GM18867 (cell line): ENCODE measurements at regions not wholly inside any gene's neighbourhood (a gene's known extent, or its start where the extent isn't known, plus 50 kb on each side); places are given as distances from the start of the nearest gene placed in this dataset.
"Not testable (repeated sequence)": the region's sequence is repeated elsewhere in the genome, so short reads cannot be mapped to it uniquely, and the experiment has no call there.

Source experiments
- ATAC-seq: cut with Tn5 transposase; IDR thresholded peaks from one replicate; pipeline ENCODE4 v1.9.1; 2021; ENCODE audit warnings: mild to moderate bottlenecking, moderate library complexity; ENCODE audit not compliant: unreplicated experiment

DNA sequence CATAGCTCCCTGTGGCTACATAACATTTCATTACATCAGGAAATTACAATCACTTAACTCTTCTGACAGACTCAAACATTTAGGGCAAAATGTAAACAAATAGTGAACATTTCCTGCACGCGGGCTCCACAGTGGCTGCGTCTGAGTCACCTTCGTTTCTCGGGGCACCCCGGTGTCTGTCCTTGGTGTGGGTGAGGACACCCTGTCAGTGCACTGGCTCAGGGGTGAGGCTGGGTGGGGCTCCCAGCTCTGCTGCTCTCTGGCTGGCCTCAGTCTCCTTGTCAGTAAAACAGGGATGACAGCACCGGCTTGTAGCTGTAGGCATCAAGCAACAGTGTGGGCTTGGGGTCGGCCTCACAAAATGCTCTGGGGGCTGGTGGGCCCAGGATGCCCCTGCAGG lies 237.1 kb upstream of the SHH start:
- ATAC-seq: no peak

DNA sequence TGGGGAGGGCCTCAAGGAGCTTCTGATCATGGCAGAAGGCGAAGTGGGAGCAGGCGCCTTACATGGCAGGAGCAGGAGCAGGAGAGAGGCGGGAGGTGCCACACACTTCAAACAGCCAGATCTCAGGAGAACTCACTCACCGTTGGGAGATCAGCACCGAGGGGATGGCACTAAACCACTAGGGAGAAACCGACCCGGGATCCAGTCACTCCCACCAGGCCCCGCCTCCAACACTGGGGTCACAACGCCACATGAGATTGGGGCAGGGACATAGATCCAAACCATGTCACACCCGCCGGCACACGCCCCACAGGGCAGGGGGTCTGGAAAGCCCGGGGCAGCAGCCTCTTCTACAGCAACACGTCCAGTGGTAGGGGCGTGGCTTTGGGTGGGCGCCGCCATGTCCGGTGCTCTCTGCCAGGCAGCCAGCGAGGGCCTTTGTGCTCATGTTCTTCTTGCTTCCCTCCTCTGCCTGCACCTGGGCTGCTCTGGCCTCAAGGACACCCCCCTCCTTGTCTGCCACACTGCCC lies 233.8 kb upstream of the SHH start:
- no peak for ATAC-seq

DNA sequence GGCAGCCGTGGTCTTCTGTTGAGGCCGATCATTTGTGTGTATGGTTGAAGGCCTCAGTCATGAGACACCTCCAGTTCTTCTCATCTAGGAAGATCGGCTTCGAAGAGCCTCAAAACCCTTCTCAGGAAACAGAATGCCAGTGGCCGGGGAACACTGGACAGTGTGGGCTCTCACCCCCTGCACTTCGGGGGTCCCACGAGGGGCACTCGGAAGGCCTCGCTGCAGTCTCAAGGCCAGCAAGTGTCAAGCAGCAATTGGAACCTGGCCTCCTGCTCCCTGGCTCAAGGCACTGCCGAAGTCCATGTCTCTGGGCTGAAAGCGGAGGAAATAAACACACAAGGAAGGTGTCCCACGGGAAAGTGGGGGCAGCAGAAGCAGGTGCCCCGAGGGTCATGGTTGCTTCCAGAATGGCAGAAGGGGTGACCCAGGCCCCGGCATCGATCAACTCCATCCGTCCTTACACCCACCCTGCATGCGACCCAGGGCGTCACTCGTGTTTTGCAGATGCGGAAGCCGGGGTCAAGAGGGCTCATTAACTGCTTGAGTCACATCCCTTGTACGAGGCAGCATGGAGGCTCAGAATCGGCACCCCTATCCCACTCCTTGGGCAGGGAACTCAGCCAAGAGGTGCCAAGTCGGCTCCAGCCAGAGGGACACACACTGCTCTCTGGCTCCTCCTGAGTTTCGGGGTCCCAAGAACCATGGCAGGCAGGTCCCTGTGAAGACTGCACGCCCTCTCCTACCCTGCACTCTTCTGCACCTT lies 231.3 kb upstream of the SHH start:
- ATAC-seq: no peak

DNA sequence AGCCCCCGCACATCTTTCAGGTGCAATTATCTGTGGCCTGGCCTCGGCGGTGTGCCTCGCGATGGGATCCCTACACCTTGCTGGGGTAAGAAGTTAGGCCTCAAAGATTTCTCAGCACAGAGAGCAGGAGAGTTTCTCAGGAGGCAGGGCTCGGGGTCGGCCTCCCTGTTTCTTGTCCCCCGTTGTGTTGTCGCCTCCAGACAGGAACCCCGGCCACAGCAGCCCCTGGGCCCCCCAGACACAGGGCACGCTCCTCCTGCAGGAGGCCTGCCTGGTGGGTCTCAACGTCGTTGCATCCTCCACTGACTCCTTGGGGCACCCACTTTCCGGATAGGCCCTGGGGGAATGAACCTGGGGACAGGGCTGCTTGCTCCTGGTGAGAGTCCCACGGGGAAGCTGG lies 229.1 kb upstream of the SHH start:
- no peak for ATAC-seq

DNA sequence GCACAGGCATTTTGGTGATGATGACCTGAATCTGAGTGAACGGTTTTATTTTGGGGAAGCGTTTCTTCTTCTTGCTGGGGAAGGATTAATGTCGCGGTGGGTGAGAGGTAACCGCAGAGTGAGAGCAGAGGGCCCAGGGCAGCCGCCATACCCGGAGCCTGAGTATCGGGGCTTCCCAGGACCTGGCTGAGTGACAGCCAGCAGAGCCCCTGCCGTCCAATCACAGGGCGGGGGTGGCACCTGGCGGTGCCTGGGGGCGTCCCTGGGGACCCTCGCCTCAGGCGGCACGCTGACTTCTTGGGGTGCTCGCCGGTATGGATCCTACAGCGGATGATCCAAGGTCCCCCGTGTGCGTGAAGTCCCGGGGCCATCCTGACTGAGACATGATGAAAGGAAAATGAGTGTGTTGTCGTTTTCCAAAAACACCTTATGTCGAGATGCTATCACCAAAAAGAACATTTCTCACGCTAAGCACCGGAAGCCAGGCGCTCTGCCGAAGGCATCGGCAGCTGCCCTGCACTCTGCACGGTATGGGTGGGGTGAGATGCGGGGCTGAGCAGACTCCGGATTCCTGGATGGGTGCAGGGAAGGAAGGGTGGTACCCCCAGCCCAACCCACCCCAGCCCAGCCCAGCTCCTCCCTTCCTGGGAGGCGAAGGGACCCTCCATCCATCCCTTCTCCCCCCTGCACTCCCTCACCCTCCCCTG lies 227.9 kb upstream of the SHH start:
- no peak for ATAC-seq

DNA sequence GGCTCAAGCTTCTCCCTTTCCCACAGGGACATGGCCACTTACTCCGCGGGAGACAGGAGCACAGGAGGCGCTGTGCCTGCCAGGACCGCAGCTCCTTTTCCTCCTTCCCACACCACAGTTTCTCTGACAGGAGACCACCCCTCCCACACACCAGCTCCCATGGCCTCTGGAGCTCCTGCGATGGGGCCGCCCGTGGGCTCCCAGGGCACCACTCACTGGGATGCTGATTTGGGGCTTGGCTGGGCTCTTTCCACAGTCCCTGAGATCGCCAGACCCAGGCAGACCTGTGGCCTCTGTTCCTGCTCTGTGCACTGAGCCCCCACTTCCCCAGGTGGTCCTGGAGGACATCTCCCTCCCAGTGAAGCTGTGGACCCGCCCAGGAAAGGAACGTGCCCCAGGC lies 226.9 kb upstream of the SHH start:
- no peak for ATAC-seq

DNA sequence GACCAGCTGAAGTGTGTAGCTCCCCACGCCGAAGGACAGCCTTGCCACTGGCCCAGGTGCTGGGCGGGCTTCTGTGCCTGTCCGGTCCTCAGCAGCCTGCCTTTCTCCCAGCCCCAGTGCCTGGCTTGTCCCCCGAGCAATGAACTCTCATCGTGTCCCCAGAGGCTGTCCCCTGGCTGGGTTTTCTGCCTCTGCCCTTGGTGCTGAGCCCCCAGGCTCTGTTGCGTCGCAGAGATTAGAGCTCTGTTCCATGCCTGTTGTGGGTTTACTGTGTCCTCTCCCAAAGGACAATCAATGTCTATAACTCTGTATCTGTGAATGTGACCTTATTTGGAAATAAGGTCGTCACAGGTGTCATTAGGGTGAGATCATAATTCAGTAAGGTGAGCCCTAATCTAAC lies 226.1 kb upstream of the SHH start:
- ATAC-seq: no peak

DNA sequence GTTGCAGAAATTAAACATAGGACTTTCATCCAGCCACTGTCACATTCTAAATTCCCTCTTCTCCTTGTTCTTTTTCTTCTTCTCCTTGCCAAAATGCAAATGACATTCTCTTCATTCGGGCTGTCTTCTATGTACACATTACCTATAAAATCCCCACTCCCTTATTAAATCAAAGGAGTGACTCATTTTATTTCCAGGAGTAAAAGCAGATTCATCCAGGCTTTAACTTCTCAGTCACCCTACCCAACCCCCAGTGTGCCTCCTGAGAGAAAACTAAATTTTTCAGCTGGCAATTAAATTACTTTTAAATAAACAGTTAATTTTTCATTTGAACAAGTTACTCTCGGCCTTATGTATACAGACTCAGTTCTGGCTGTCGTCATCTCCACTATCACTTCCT lies 223.9 kb upstream of the SHH start:
- no peak for ATAC-seq

DNA sequence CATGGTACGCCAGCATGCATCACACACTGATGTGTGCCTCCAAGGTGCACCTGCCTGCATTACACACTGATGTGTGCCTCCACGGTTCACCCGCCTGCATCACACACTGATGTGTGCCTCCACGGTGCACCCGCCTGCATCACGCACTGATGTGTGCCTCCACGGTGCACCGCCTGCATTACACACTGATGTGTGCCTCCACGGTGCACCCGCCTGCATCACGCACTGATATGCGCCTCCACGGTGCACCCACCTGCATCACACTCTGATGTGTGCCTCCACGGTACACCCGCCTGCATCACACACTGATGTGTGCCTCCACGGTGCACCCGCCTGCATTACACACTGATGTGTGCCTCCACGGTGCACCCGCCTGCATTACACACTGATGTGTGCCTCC lies 223.1 kb upstream of the SHH start:
- ATAC-seq: not testable (repeated sequence)

DNA sequence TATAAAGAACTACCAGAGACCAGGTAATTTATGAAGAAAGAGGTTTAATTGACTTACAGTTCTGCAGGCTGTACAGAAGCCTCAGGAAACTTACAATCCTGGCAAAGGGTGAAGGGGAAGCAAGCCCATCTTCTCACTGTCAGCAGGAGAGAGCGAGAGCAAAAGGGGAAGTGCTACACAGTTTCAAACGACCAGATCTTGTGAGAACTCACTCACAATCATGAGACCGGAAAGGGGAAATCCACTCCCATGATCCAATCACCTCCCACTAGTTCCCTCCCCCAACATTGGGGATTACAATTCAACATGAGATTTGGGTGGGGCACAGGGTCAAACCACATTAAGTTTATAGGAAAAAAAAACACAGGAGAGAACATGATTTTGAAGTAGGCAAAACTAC lies 222.1 kb upstream of the SHH start:
- ATAC-seq: peak; percentile 45

DNA sequence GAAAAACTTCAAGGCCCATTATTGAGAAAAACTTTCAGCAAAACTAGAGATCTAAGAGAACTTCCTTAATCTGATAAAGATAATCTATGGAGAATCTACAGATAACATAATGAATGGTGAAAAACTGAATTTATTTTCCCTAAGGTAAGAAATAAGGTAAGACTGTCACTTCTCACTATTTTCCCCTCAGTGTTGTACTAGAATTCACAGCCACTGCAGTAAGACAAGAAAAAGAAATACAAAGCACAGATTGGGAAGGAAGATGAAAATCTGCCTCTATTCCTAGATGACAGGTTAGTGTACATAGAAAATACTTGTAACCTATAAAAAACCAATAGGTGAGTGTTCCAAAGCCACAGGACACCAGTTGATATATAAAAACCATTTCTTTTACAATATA lies 220.7 kb upstream of the SHH start:
- no peak for ATAC-seq

DNA sequence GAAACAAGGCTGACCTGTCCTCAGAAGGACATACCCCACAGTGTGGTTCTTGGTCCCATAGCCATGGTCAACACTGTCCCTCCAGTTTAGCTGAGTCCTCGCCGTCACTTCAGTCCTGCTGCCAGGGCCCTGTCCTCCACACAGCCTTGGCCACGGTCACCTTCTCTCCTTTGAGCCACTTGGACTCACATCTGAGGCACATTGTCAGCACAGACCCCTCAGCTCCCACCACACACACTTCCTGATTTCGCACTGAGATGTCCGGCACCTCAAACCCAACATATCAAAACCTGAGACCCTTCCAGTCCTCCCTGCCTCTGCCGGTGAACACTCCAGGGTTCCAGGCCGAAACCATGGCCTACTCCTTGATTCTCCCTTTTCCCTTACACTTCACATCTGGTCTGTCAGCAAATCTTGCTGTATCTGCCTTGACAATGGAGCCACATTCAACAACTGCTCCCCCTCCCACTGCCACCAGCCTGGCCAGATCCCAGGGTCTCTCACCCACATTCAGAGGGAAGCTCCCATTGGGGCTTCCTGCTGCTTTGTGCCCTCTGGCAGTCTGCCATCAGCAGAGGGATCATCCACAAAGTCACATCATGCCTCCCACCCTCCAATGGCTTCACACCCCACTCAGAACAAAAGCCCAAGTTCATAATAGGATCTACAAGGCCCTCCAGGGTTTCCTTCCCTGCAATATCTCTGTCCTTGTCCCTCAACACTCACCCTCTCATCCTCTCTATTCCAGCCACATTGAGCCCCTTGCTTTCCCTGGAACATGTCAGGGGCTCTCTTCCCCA lies 219.6 kb upstream of the SHH start:
- no peak for ATAC-seq

DNA sequence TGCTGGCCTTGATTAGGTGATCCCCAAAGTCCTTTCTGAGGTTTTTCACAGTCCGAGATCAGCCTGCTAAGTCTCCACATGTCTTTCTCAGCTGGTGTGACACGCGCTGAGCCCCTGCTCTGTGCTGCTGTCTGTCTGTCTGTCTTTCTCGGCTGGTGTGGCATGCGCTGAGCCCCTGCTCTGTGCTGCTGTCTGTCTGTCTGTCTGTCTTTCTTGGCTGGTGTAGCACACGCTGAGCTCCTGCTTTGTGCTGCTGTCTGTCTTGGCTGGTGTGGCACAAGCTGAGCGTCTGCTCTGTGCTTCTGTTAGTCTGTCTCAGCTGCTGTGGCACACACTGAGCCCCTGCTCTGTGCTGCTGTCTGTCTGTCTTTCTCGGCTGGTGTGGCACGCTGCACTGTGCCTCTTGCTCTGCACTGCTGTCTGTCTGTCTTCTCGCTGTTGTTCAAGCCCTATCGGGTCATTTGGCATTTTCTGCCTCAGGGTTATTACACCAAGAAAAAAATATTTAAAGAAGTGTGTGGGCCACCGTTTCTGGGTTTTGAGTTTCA lies 217.3 kb upstream of the SHH start:
- ATAC-seq: no peak

DNA sequence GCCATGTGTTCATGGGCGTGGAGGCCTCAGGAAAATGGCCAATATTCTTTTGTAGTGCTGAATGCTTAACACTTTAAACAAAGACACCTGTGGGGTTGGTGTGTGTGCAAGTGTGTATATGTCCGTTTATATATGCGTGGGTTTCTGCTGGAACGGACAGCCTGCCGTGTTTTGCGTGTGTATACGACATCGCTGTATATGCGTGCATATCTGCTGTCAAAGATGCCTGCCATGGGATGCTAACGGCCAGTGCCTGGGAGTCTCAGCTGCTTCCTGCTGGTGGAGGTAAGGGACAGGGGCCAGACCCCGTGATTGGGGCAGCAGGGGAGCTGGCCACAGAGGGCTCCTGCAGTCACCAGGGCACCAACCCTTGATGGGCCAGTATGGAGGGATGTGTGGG lies 216.3 kb upstream of the SHH start:
- ATAC-seq: no peak

DNA sequence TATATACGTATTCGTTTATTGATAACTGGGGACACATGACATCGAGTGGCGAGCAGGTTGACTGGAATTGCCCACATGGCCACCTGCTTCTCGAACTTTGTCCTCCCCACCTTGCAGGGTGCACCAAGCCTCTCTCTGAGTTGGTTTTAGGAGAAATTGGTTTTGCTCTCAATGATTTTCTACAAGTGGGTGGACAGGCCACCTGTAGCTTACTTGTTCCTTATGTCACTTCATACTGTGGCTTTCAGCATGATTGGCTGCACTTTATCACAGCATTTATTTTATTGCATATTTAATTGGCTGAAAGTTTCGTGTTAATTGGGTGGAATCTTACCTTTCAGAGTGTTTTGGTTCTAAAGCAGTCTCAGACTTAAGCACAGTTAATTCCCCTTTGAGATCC lies 215.6 kb upstream of the SHH start:
- no peak for ATAC-seq

DNA sequence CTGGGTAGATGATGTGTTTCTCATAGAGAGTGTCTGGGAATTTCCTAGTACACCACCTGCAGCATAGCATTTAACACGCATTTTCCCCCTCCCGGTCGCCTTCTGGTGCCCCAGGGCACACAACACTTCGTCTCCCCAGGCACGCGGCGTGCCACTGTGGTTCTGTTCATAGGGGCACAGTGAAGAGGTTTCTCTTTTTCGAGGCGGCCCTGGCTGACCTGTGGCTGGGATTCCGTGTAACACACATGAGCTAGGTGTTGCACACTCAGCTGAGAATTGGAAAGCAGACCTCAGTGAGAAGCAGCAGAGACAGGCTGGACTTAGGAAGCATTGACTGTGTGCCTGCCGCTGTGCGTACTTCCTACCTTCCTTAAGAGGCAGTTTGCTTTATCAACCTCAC lies 214.3 kb upstream of the SHH start:
- ATAC-seq: no peak

DNA sequence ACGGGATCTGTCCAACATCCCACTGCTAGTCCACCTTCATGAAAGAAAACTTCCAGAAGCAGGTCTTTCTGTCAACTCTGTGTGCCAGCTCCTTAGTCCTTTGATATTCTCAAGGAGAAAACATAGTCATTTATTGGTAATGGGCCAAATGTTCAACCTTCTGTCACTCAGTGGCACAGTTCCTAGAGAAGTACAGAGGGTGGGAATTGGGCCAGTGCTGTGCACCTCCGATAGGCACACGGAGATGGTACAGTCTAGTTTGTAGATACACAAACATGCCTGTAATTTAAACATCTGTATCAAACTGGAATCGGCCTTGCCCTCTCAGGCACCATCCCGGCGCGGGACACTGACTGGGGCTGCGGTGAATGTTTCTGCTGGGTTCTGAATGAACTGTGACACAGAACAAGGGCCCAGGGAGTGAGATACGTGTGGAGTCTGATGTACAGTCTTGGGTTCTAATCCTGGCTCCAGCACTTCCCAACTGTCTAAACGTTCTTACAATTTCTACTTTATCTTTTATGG lies 213.9 kb upstream of the SHH start:
- no peak for ATAC-seq

DNA sequence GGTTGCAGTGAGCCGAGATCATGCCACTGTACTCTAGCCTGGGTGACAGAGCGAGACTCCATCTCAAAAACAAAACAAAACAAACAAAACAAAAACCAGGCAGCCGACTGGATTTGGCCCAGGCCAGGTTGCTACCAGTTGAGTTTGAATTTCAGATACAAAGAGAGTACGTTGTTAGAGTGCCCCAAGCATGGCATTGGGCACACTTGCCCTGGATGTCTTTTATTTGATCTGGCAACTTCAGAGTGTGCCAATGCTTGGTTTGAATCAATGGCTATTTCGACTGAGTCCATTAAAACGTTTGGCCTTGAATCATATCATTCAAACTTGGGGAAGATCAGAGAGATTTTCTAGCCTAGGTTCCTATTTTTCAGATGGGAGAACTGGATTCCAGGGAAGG lies 213.4 kb upstream of the SHH start:
- no peak for ATAC-seq

DNA sequence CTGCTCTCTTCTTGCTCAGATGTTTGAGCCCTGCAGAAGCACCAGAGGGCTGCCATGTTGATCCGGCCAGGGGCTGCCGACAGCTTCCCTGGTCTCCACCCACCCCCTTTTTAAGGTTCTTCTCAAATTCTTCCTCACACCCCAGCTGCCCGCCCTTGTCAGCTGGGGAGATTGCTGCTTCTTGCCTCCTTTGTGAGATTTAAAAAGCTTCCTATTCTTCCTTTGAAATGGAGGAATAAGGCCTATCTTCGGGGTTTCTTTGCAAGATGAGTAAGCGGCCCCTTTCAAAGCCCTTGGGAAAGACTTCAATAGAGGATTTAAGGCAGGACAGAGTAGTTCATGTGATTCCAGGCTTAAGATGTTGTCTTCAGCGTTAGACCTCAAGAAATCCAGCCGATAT lies 211.9 kb upstream of the SHH start:
- ATAC-seq: no peak

DNA sequence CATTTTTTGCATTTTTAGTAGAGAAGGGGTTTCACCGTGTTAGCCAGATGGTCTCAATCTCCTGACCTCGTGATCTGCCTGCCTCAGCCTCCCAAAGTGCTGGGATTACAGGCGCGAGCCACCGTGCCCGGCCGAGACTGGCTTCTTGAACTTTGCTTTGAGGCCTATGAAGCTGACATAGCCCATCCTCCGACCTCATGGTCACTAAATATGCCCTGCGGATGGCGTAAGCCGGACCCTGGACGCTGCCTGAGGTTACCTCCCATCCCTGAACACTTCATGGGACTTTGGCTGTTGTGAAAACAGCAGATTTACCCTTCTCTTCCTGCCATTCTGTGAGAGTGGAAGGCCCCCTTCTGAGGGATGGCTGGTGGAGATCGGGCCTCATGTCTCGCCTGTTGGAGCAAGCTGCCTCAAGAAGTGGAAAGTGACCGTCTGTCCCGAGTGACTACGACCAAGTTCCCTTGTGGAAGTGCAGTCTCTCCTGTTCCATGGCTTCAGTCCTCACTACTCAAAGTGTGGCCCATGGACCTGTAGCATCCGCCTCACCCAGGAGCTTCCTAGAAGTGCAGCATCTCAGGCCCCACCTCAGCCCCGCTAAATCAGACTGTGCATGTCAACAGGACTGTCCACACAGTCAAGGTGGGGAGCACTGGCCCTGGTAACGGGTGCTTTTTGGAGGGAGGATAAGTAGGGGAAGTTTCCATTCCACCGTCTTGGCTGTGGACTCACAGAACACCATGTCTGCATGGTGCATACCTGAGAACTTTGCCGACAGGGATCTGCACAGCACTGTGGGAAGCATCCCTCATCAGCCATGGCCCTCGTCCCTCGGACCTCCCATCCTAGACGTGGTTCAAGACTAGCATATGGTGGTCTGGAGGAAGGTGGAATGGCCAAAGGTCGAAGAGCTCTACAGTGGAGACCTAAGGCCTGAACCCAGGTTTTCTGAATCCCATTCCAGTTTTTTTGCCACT lies 210.5 kb upstream of the SHH start:
- ATAC-seq: no peak
